ENCODE measurements at regions not wholly inside any gene's neighbourhood (a gene's known extent, or its start where the extent isn't known, plus 50 kb on each side); places are given as distances from the start of the nearest gene placed in this dataset.

Small RNA genes in the stretch of these regions (small RNA-seq; reads per million reads assigned to genes)
- gene RF00019, result 0 reads per million in 4 donors
